OCI-LY1 (cell line): ENCODE measurements at regions not wholly inside any gene's neighbourhood (a gene's known extent, or its start where the extent isn't known, plus 50 kb on each side); places are given as distances from the start of the nearest gene placed in this dataset.

ENCODE experiments used
- H2AFZ ChIP-seq: fragments of 200-600 bp; sonication (generic), shearing (Covaris generic); 2 replicates; pipeline ENCODE4 v1.6.0; 2014; ENCODE audit warnings: antibody characterized with exemption, mild to moderate bottlenecking, low read length
- H3F3A ChIP-seq: fragments of 200-600 bp; sonication (generic), shearing (Covaris generic); 2 replicates; pipeline ENCODE4 v1.6.0; 2014; ENCODE audit warnings: mild to moderate bottlenecking, antibody characterized with exemption, low read length, moderate library complexity; ENCODE audit not compliant: insufficient read depth
- H3K27ac ChIP-seq: fragments of 200-600 bp; sonication (generic); 2 replicates; pipeline ENCODE4 v1.5.1; 2014; ENCODE audit warnings: low read length, mixed run types, mild to moderate bottlenecking, low read depth; ENCODE audit not compliant: poor library complexity, severe bottlenecking
- H3K27me3 ChIP-seq: fragments of 200-600 bp; sonication (generic); 2 replicates; pipeline ENCODE4 v1.6.0; 2014; ENCODE audit warnings: antibody characterized with exemption, mild to moderate bottlenecking, low read length, moderate library complexity; ENCODE audit not compliant: insufficient read depth
- H3K36me3 ChIP-seq: fragments of 200-600 bp; sonication (generic); 2 replicates; pipeline ENCODE4 v1.6.1; 2014; ENCODE audit warnings: mild to moderate bottlenecking, antibody characterized with exemption, low read length, moderate library complexity, mixed read lengths; ENCODE audit not compliant: insufficient read depth
- H3K4me1 ChIP-seq: fragments of 200-600 bp; sonication (generic); 2 replicates; pipeline ENCODE4 v1.5.1; 2014; ENCODE audit warnings: mild to moderate bottlenecking, low read length, moderate library complexity; ENCODE audit not compliant: insufficient read depth, severe bottlenecking
- H3K4me2 ChIP-seq: fragments of 200-600 bp; sonication (generic), shearing (Covaris generic); 2 replicates; pipeline ENCODE4 v1.6.1; 2014; ENCODE audit warnings: low read length
- H3K4me3 ChIP-seq: fragments of 200-600 bp; sonication (generic); 2 replicates; pipeline ENCODE4 v1.5.1; 2014; ENCODE audit warnings: low read length, low read depth, mild to moderate bottlenecking, mixed read lengths; ENCODE audit not compliant: poor library complexity, severe bottlenecking
- H3K79me2 ChIP-seq: fragments of 200-600 bp; shearing (Covaris generic); 2 replicates; pipeline ENCODE4 v1.6.1; 2016; ENCODE audit warnings: mixed run types, low read length, mixed read lengths; ENCODE audit not compliant: insufficient read depth
- H3K9ac ChIP-seq: fragments of 200-600 bp; sonication (generic), shearing (Covaris generic); 2 replicates; pipeline ENCODE4 v1.6.1; 2014; ENCODE audit warnings: mild to moderate bottlenecking, low read length, mixed read lengths
- H3K9me2 ChIP-seq: fragments of 200-600 bp; sonication (generic), shearing (Covaris generic); 2 replicates; pipeline ENCODE4 v1.6.1; 2014; ENCODE audit warnings: low read depth, mild to moderate bottlenecking, low read length, mixed read lengths
- H3K9me3 ChIP-seq: fragments of 200-600 bp; shearing (Covaris generic); 2 replicates; pipeline ENCODE4 v1.6.1; 2014; ENCODE audit warnings: low read length, mixed read lengths
- H4K20me1 ChIP-seq: fragments of 200-600 bp; sonication (generic), shearing (Covaris generic); 2 replicates; pipeline ENCODE4 v1.6.0; 2016; ENCODE audit warnings: mild to moderate bottlenecking, low read length; ENCODE audit not compliant: insufficient read depth
- EZH2 ChIP-seq: fragments of 200-600 bp; sonication (generic), shearing (Covaris generic); IDR thresholded peaks from 2 replicates; pipeline ENCODE4 v1.8.0; 2017; ENCODE audit warnings: borderline replicate concordance, mixed run types, mild to moderate bottlenecking, antibody characterized with exemption, low read length, moderate library complexity, mixed read lengths
- TF ChIP-seq, protein P1 (sequence below): fragments of 200-600 bp; sonication (generic), shearing (Covaris generic); IDR thresholded peaks from 2 replicates; pipeline ENCODE4 v1.5.1; 2017; ENCODE audit warnings: mild to moderate bottlenecking, antibody characterized with exemption, low read length, moderate library complexity, mixed read lengths

DNA sequence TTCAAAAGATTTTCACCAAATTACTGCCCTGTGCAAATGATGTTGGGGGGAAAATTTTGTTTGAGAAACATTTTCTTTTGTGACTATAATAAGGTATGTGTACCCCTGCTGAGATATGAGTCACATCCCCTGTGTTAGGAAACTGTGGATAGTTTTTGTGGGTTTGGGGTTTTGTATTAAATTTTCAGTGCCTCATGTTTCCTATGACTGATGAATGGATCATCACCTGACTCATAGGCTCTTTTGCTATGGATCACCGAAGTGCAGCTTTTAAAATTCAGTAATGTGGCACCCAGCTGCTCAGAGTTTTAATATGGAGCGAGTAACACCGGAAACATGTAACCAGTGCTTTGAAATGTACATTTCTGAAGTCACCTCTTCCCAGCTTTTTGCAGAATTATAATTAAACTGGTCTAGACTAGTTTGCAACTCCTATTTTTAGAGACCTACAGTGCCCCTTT lies 167.4 kb upstream of the HMGA2 start:
- Histone ChIP-seq H3K9me2 (no peaks in the 10 kb centered on the region), H3K9ac (no peak overlapping the region), H3K9me3 (no peaks in the 10 kb centered on the region), H3K4me3 (no peak overlapping the region), H3K27ac (no peak overlapping the region), H3K79me2 (no peaks in the 10 kb centered on the region), H3F3A (no peaks in the 10 kb centered on the region), H3K4me1 (no peaks in the 10 kb centered on the region), H3K36me3 (no peaks in the 10 kb centered on the region), H3K27me3 (no peaks in the 10 kb centered on the region), H4K20me1 (no peaks in the 10 kb centered on the region), H2AFZ (no peak overlapping the region), H3K4me2 (no peak overlapping the region)
- TF ChIP-seq, protein P1, sequence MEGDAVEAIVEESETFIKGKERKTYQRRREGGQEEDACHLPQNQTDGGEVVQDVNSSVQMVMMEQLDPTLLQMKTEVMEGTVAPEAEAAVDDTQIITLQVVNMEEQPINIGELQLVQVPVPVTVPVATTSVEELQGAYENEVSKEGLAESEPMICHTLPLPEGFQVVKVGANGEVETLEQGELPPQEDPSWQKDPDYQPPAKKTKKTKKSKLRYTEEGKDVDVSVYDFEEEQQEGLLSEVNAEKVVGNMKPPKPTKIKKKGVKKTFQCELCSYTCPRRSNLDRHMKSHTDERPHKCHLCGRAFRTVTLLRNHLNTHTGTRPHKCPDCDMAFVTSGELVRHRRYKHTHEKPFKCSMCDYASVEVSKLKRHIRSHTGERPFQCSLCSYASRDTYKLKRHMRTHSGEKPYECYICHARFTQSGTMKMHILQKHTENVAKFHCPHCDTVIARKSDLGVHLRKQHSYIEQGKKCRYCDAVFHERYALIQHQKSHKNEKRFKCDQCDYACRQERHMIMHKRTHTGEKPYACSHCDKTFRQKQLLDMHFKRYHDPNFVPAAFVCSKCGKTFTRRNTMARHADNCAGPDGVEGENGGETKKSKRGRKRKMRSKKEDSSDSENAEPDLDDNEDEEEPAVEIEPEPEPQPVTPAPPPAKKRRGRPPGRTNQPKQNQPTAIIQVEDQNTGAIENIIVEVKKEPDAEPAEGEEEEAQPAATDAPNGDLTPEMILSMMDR, result no peak
- TF ChIP-seq EZH2, result no peak

DNA sequence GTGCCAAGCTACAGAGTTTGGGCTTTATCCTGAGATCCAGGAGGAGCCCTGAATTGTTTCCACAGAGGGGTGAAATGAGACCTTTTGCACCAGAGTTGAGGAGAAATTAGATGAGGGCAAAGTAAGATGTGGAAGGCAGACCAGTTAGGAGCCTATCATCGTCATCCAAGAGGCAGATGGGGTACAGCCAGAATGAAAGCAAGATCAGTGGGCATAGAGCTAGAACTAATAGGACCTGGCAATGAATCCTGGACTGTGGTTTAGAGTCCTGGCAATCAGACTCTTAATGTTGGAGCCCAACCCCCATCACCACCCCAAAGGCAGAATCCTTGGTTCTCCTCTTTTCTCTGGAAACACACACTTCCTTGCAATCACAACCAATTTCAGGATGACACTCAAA lies 166.6 kb upstream of the HMGA2 start:
- Histone ChIP-seq H3K79me2 (no peaks in the 10 kb centered on the region), H3K27ac (no peak overlapping the region), H3K9ac (no peak overlapping the region), H4K20me1 (no peaks in the 10 kb centered on the region), H3K36me3 (no peaks in the 10 kb centered on the region), H3K9me2 (no peaks in the 10 kb centered on the region), H3K9me3 (no peaks in the 10 kb centered on the region), H3K4me2 (no peak overlapping the region), H3K27me3 (no peaks in the 10 kb centered on the region), H3K4me3 (no peak overlapping the region), H2AFZ (no peak overlapping the region), H3K4me1 (no peaks in the 10 kb centered on the region), H3F3A (no peaks in the 10 kb centered on the region)
- TF ChIP-seq, protein P1, result no peak
- TF ChIP-seq EZH2, result no peak

DNA sequence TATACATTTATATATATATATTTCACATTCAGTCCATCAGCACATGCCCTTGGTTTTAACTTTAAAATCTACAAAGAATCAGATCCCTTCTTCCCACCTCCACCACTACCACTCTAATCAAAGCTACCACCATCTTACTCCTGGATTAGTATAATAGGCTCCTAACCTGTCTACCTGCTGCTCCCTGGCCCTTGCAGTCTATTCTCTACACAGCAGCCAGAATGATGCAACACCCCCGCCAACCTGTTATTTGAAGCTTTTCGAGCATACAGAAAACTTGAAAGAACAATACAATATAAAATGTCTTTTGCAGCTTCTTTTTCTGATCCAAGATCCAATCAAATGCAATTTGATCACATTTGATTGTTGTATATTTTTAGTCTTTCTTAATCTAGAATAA lies 165.9 kb upstream of the HMGA2 start:
- Histone ChIP-seq H3K36me3 (no peaks in the 10 kb centered on the region), H2AFZ (no peak overlapping the region), H3F3A (no peaks in the 10 kb centered on the region), H3K27ac (no peak overlapping the region), H3K9me3 (no peaks in the 10 kb centered on the region), H3K9ac (no peak overlapping the region), H3K27me3 (no peaks in the 10 kb centered on the region), H3K4me3 (no peak overlapping the region), H3K9me2 (no peaks in the 10 kb centered on the region), H3K4me1 (no peaks in the 10 kb centered on the region), H4K20me1 (no peaks in the 10 kb centered on the region), H3K4me2 (no peak overlapping the region), H3K79me2 (no peaks in the 10 kb centered on the region)
- no peak for TF ChIP-seq EZH2

DNA sequence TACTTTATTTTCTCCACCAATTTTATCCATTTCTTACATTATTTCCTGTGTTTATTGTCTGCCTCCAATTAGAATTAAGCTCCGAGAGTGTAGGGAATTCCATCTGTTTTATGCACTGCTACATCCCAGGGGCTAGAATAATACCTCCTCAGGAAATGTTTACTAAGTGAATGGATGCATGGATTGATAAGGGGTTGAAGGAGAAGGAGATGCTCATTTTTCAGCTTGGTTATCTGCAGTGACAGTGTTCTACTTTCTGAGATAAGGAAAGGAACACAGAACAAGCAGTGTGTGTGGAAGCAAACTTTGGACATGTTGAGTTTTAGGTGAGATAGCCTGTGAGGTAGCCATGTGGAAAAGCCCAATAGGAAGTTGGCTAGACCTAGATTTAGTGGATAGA lies 164.6 kb upstream of the HMGA2 start:
- Histone ChIP-seq H3K4me3 (no peak overlapping the region), H2AFZ (no peak overlapping the region), H4K20me1 (no peaks in the 10 kb centered on the region), H3K4me2 (no peak overlapping the region), H3K27ac (no peak overlapping the region), H3K9ac (no peak overlapping the region), H3K27me3 (no peaks in the 10 kb centered on the region), H3F3A (no peaks in the 10 kb centered on the region), H3K4me1 (no peaks in the 10 kb centered on the region), H3K79me2 (no peaks in the 10 kb centered on the region), H3K36me3 (no peaks in the 10 kb centered on the region), H3K9me3 (no peaks in the 10 kb centered on the region), H3K9me2 (no peaks in the 10 kb centered on the region)
- no peak for TF ChIP-seq EZH2
